Tibial artery (tissue), 4 donors: ENCODE measurements at regions not wholly inside any gene's neighbourhood (a gene's known extent, or its start where the extent isn't known, plus 50 kb on each side); places are given as distances from the start of the nearest gene placed in this dataset.

Experiments used
- DNase-seq, 2 donors: peaks; one replicate each; pipeline ENCODE4 v3.0.0-alpha.2; 2019
- H3K27ac ChIP-seq, 2 donors: fragments of 200-600 bp; sonication (generic) in 1 of 2; 1 replicate in 1 of 2; 2 replicates in 1 of 2; pipeline ENCODE4 v1.5.1; 2018 to 2019; ENCODE audit warnings: mild to moderate bottlenecking in 1 of 2
- H3K27me3 ChIP-seq, 2 donors: fragments of 200-600 bp; sonication (generic) in 1 of 2; one replicate each; pipeline versions ENCODE4 v1.5.1 to v1.6.0; 2016 to 2019
- H3K36me3 ChIP-seq, 3 donors: fragments of 200-600 bp; sonication (generic) in 2 of 3; one replicate each; pipeline ENCODE4 v1.5.1; 2016 to 2019; ENCODE audit warnings: mild to moderate bottlenecking in 2 of 3
- H3K4me1 ChIP-seq, 4 donors: fragments of 200-600 bp; sonication (generic) in 2 of 4; 1 replicate in 3 of 4; 2 replicates in 1 of 4; pipeline ENCODE4 v1.5.1; 2016 to 2019
- H3K4me3 ChIP-seq, 2 donors: fragments of 200-600 bp; sonication (generic) in 1 of 2; 1 replicate in 1 of 2; 2 replicates in 1 of 2; pipeline ENCODE4 v1.5.1; 2018 to 2019; ENCODE audit warnings: mild to moderate bottlenecking in 2 of 2
- H3K9me3 ChIP-seq, 3 donors: fragments of 200-600 bp; sonication (generic) in 1 of 3; one replicate each; pipeline ENCODE4 v1.5.1; 2016 to 2019
- CTCF ChIP-seq, 2 experiments: fragments of 200-600 bp in 1 of 2; fragments of 450-650 bp in 1 of 2; IDR thresholded peaks; one replicate each; pipeline ENCODE4 v1.5.1; 2017 to 2019; ENCODE audit warnings: antibody characterized with exemption in 2 of 2, mild to moderate bottlenecking in 1 of 2, moderate library complexity in 1 of 2
- intact Hi-C: fragments of 100-400 bp; cut with DNase I; formaldehyde crosslinking; loops from one replicate; pipeline ENCODE4 v1.15.0; 2023; ENCODE audit warnings: low total_unique reads

GRCh38 chr1:172885411-172885810 lies 165.3 kb downstream of the TNFSF18 start:
- no peak overlapping the region for H3K27ac ChIP-seq

GRCh38 chr1:172885971-172886370 lies 164.8 kb downstream of the TNFSF18 start:
- Histone ChIP-seq H3K27ac (no peak overlapping the region), H3K4me1 (no peaks in the 10 kb centered on the region), H3K4me3 (no peak overlapping the region), H3K9me3 (no peaks in the 10 kb centered on the region), H3K36me3 (no peaks in the 10 kb centered on the region), H3K27me3 (no peaks in the 10 kb centered on the region)
- intact Hi-C loops, result no loop called here
- no peak for DNase-seq
- no peak for TF ChIP-seq CTCF (IDR thresholded peaks at IDR 0.05)

More at GRCh38 chr1:172885411-172885810, 165.3 kb downstream of the TNFSF18 start:
- H3K4me1 ChIP-seq, result no peaks in the 10 kb centered on the region
- no peak overlapping the region for H3K4me3 ChIP-seq
- no peak for DNase-seq
- H3K27me3 ChIP-seq, result no peaks in the 10 kb centered on the region
- no peak for TF ChIP-seq CTCF (IDR thresholded peaks at IDR 0.05)
- intact Hi-C loops, result no loop called here
- H3K36me3 ChIP-seq, result no peaks in the 10 kb centered on the region
- no peaks in the 10 kb centered on the region for H3K9me3 ChIP-seq

GRCh38 chr1:172887162-172887561 lies 163.6 kb downstream of the TNFSF18 start:
- no peak overlapping the region for H3K27ac ChIP-seq

GRCh38 chr1:172893146-172893841 lies 157.4 kb downstream of the TNFSF18 start:
- Histone ChIP-seq H3K27me3 (no peaks in the 10 kb centered on the region), H3K36me3 (no peaks in the 10 kb centered on the region), H3K4me3 (no peak overlapping the region), H3K9me3 (no peaks in the 10 kb centered on the region), H3K27ac (no peak overlapping the region), H3K4me1 (peaks cover 0 to 8% (median 2%) of the 10 kb centered on the region in 4 donors)
- no peak for TF ChIP-seq CTCF (IDR thresholded peaks at IDR 0.05)
- intact Hi-C loops, result no loop called here
- DNase-seq, result no peak

More at GRCh38 chr1:172887162-172887561, 163.6 kb downstream of the TNFSF18 start:
- Histone ChIP-seq H3K36me3 (no peaks in the 10 kb centered on the region), H3K27me3 (no peaks in the 10 kb centered on the region), H3K9me3 (no peaks in the 10 kb centered on the region), H3K4me1 (no peaks in the 10 kb centered on the region), H3K4me3 (no peak overlapping the region)
- intact Hi-C loops, result no loop called here
- TF ChIP-seq CTCF (IDR thresholded peaks at IDR 0.05), result no peak
- DNase-seq, result no peak

GRCh38 chr1:172894349-172895049 lies 156.2 kb downstream of the TNFSF18 start:
- no peaks in the 10 kb centered on the region for H3K36me3 ChIP-seq
- no peak for TF ChIP-seq CTCF (IDR thresholded peaks at IDR 0.05)
- intact Hi-C loops, result no loop called here
- H3K27ac ChIP-seq, result no peak overlapping the region
- H3K4me3 ChIP-seq, result no peak overlapping the region
- no peaks in the 10 kb centered on the region for H3K27me3 ChIP-seq
- no peaks in the 10 kb centered on the region for H3K9me3 ChIP-seq
- DNase-seq, result no peak
- peaks cover 0 to 8% (median 2%) of the 10 kb centered on the region in 4 donors for H3K4me1 ChIP-seq
